Endothelial cell of umbilical vein (primary cell): ENCODE measurements at regions not wholly inside any gene's neighbourhood (a gene's known extent, or its start where the extent isn't known, plus 50 kb on each side); places are given as distances from the start of the nearest gene placed in this dataset.

Experiments
- BruUV-seq: library from RNA; stranded (reverse); fragments of 400-500 nt; replicated peaks from 2 replicates; lab custom pipeline; 2021; lab: Mats Ljungman, UMichigan
- CTCF ChIA-PET: fragments of 300-600, 350-600 bp; sonication (Branson Sonifier 250); formaldehyde crosslinking; loops from one replicate; lab custom pipeline; 2021; ENCODE audit warnings: antibody characterized with exemption, inconsistent platforms; lab: Charles Lee
- POLR2A ChIA-PET: fragments of 300-600, 350-600 bp; sonication (Branson Sonifier 250); formaldehyde crosslinking; loops from one replicate; lab custom pipeline; 2021; ENCODE audit warnings: antibody characterized with exemption, inconsistent platforms; lab: Charles Lee
- DNase-seq: peaks from one replicate; pipeline ENCODE4 v3.0.0-alpha.2; 2011; ENCODE audit warnings: low read depth, low spot score
- FAIRE-seq: peaks from 2 replicates; lab custom pipeline; 2011; peaks lifted over from hg19 to GRCh38; lab: Jason Lieb, UNC
- H2AFZ ChIP-seq: 2 replicates; pipeline ENCODE4 v1.6.0; 2012; ENCODE audit warnings: low read depth, low read length, control low read depth, inconsistent platforms
- H3K27ac ChIP-seq: 2 replicates; pipeline ENCODE4 v1.5.1; 2011; ENCODE audit warnings: low read depth, mild to moderate bottlenecking, control low read depth, low read length, moderate library complexity; ENCODE audit not compliant: insufficient read depth
- H3K27me3 ChIP-seq, 2 experiments: 2 replicates each; pipeline versions ENCODE4 v1.6.0 to v1.6.1; 2011; ENCODE audit warnings: low read length in 2 of 2, mixed read lengths in 1 of 2; ENCODE audit not compliant: control insufficient read depth in 2 of 2, insufficient read depth in 2 of 2
- H3K36me3 ChIP-seq, 2 experiments: 2 replicates in 1 of 2; 3 replicates in 1 of 2; pipeline ENCODE4 v1.5.1; 2011; ENCODE audit warnings: low read length in 2 of 2, mild to moderate bottlenecking in 1 of 2, moderate library complexity in 1 of 2; ENCODE audit not compliant: control insufficient read depth in 2 of 2, insufficient read depth in 2 of 2; ENCODE audit errors: extremely low read depth in 1 of 2
- H3K4me1 ChIP-seq: 3 replicates; pipeline ENCODE4 v1.5.1; 2011; ENCODE audit warnings: mild to moderate bottlenecking, low read length; ENCODE audit not compliant: control insufficient read depth, insufficient read depth; ENCODE audit errors: extremely low read depth
- H3K4me2 ChIP-seq: 2 replicates; pipeline ENCODE4 v1.6.1; 2011; ENCODE audit warnings: low read length, control low read depth, mixed read lengths; ENCODE audit not compliant: insufficient read depth
- H3K4me3 ChIP-seq, 3 experiments: fragments of 200-600 bp in 1 of 3; sonication (generic), shearing (Covaris generic) in 1 of 3; replicated peaks in 1 of 3; 2 replicates each; pipeline ENCODE4 v1.5.1; 2011 to 2016; ENCODE audit warnings: control low read depth in 3 of 3, low read length in 3 of 3, mild to moderate bottlenecking in 2 of 3, inconsistent platforms in 1 of 3, low read depth in 1 of 3, moderate library complexity in 1 of 3; ENCODE audit not compliant: insufficient read depth in 1 of 3
- H3K79me2 ChIP-seq: 2 replicates; pipeline ENCODE4 v1.6.0; 2012; ENCODE audit warnings: low read length, inconsistent platforms; ENCODE audit not compliant: control insufficient read depth, insufficient read depth
- H3K9ac ChIP-seq: replicated peaks from 2 replicates; pipeline ENCODE3; 2011; ENCODE audit warnings: low read length, control low read depth; ENCODE audit not compliant: insufficient read depth; ENCODE audit errors: extremely low read depth
- H3K9me1 ChIP-seq: replicated peaks from 3 replicates; pipeline ENCODE4 v1.6.0; 2011; ENCODE audit warnings: mild to moderate bottlenecking, low read length; ENCODE audit not compliant: control insufficient read depth, insufficient read depth; ENCODE audit errors: extremely low read depth
- H3K9me3 ChIP-seq: replicated peaks from 2 replicates; pipeline ENCODE4 v1.5.1; 2012; ENCODE audit warnings: low read length, inconsistent platforms; ENCODE audit not compliant: control insufficient read depth, insufficient read depth
- H4K20me1 ChIP-seq: replicated peaks from 2 replicates; pipeline ENCODE3; 2011; ENCODE audit warnings: mild to moderate bottlenecking, low read length; ENCODE audit not compliant: control insufficient read depth, insufficient read depth; ENCODE audit errors: extremely low read depth
- EZH2 ChIP-seq: IDR thresholded peaks from 2 replicates; pipeline ENCODE4 v1.6.1; 2012; ENCODE audit warnings: borderline replicate concordance, low read depth, mild to moderate bottlenecking, moderate library complexity, low read length, inconsistent platforms; ENCODE audit not compliant: severe bottlenecking
- GATA2 ChIP-seq: IDR thresholded peaks from 2 replicates; pipeline ENCODE4 v1.7.0; 2011; ENCODE audit warnings: low read depth, mild to moderate bottlenecking, moderate library complexity, mixed read lengths, low read length; ENCODE audit not compliant: insufficient read length, insufficient read depth
- JUN ChIP-seq: IDR thresholded peaks from 2 replicates; pipeline ENCODE4 v1.6.1; 2011; ENCODE audit warnings: borderline replicate concordance, low read depth; ENCODE audit not compliant: insufficient read length, insufficient read depth
- MAX ChIP-seq: IDR thresholded peaks from 2 replicates; pipeline ENCODE4 v1.6.1; 2011; ENCODE audit not compliant: insufficient read depth, insufficient read length
- MYC ChIP-seq: IDR thresholded peaks from one replicate; pipeline ENCODE4 v1.6.1; 2011; ENCODE audit warnings: mild to moderate bottlenecking, low read depth, low read length
- dilution Hi-C: fragments of 300-500 bp; cut with MboI; formaldehyde crosslinking; loops from one replicate; pipeline ENCODE4 v1.15.0; 2019; ENCODE audit warnings: low sequenced_read_pairs; ENCODE audit not compliant: extremely low pct_ligation_motif_present
- intact Hi-C: fragments of 100-400 bp; cut with micrococcal nuclease; formaldehyde crosslinking; loops from one replicate; pipeline ENCODE4 v1.10.0; 2022

- no peak for DNase-seq
- no peak overlapping the region for H3K4me3 ChIP-seq
- FAIRE-seq, result no peak
- H3K4me2 ChIP-seq, result no peak overlapping the region
- H3K4me1 ChIP-seq, result no peaks in the 10 kb centered on the region
- H3K9me3 ChIP-seq, result no peaks in the 10 kb centered on the region
- H3K9me1 ChIP-seq, result no peaks in the 10 kb centered on the region
- dilution Hi-C loops, result no loop called here
- no peak overlapping the region for H3K27ac ChIP-seq
- no peak overlapping the region for H2AFZ ChIP-seq
- no peaks in the 10 kb centered on the region for H3K79me2 ChIP-seq
- POLR2A ChIA-PET, result no interaction called here
- H3K27me3 ChIP-seq, result peaks cover 4 to 6% of the 10 kb centered on the region in 2 experiments
- CTCF ChIA-PET, result interaction anchor here (1.2 kb wide), 1 partner anchor 34 kb away, joined by 3 read pairs; no protein-coding TSS in a partner anchor
- no peaks in the 10 kb centered on the region for H4K20me1 ChIP-seq
- H3K36me3 ChIP-seq, result no peaks in the 10 kb centered on the region
- intact Hi-C loops, result no loop called here
- BruUV-seq, result no TSS peak
- no peak overlapping the region for H3K9ac ChIP-seq
- TF ChIP-seq JUN (no peak), MYC (no peak), GATA2 (no peak), EZH2 (no peak)
These were observed 129.8 kb upstream of the TANK start for GRCh38 chr2:161030260-161031063.

GRCh38 chr2:161031511-161031910 lies 128.7 kb upstream of the TANK start:
- FAIRE-seq (no peak), DNase-seq (no peak)
- no peaks in the 10 kb centered on the region for H3K9me3 ChIP-seq
- intact Hi-C loops (no loop called here), dilution Hi-C loops (no loop called here)
- H3K4me3 ChIP-seq, result no peak overlapping the region
- H3K4me1 ChIP-seq, result no peaks in the 10 kb centered on the region
- H3K9ac ChIP-seq, result no peak overlapping the region
- TF ChIP-seq MAX, result no peak
- H2AFZ ChIP-seq, result no peak overlapping the region
- no peaks in the 10 kb centered on the region for H3K36me3 ChIP-seq
- no peak overlapping the region for H3K4me2 ChIP-seq
- H3K79me2 ChIP-seq, result no peaks in the 10 kb centered on the region
- H3K27me3 ChIP-seq, result peaks cover 2 to 4% of the 10 kb centered on the region in 2 experiments
- H3K9me1 ChIP-seq, result no peaks in the 10 kb centered on the region
- no TSS peak for BruUV-seq
- CTCF ChIA-PET, result interaction anchor here (1.0 to 2.0 kb wide), 2 partner anchors 27 to 32 kb away, joined by 4 to 9 read pairs; no protein-coding TSS in a partner anchor
- H4K20me1 ChIP-seq, result no peaks in the 10 kb centered on the region
- POLR2A ChIA-PET, result no interaction called here
- H3K27ac ChIP-seq, result no peak overlapping the region
